ENCODE measurements at regions not wholly inside any gene's neighbourhood (a gene's known extent, or its start where the extent isn't known, plus 50 kb on each side); places are given as distances from the start of the nearest gene placed in this dataset.

- no peak for TF ChIP-seq CTCF (IDR thresholded peaks at IDR 0.05; ENCODE audit: extremely low read depth, insufficient read depth, missing control alignments)
- in situ Hi-C loops (cut with MboI; ENCODE audit: low pct_unique_long_range_greater_than_20kb, low sequenced_read_pairs, unreplicated experiment), result no loop called here
- no peak for DNase-seq (ENCODE audit: low spot score)
These were observed 117.2 kb upstream of the OTUD4 start for GRCh38 chr4:145297556-145297955.

- in situ Hi-C loops (cut with MboI; ENCODE audit: low pct_unique_long_range_greater_than_20kb, low sequenced_read_pairs, unreplicated experiment), result no loop called here
- DNase-seq (ENCODE audit: low spot score), result no peak
- no peak for TF ChIP-seq CTCF (IDR thresholded peaks at IDR 0.05; ENCODE audit: extremely low read depth, insufficient read depth, missing control alignments)
These were observed 115.2 kb upstream of the OTUD4 start for GRCh38 chr4:145295547-145295946.

GRCh38 chr4:145295122-145295521 is 114.7 kb upstream of the OTUD4 start:
- DNase-seq (ENCODE audit: low spot score), result no peak
- in situ Hi-C loops (cut with MboI; ENCODE audit: low pct_unique_long_range_greater_than_20kb, low sequenced_read_pairs, unreplicated experiment), result no loop called here
- TF ChIP-seq CTCF (IDR thresholded peaks at IDR 0.05; ENCODE audit: extremely low read depth, insufficient read depth, missing control alignments), result no peak

- in situ Hi-C loops (cut with MboI; ENCODE audit: low pct_unique_long_range_greater_than_20kb, low sequenced_read_pairs, unreplicated experiment), result no loop called here
- TF ChIP-seq CTCF (IDR thresholded peaks at IDR 0.05; ENCODE audit: extremely low read depth, insufficient read depth, missing control alignments), result no peak
- no peak for DNase-seq (ENCODE audit: low spot score)
These were observed 113.3 kb upstream of the OTUD4 start for GRCh38 chr4:145293658-145294057.

GRCh38 chr4:145290955-145291354 is 110.6 kb upstream of the OTUD4 start:
- no peak for DNase-seq (ENCODE audit: low spot score)
- TF ChIP-seq CTCF (IDR thresholded peaks at IDR 0.05; ENCODE audit: extremely low read depth, insufficient read depth, missing control alignments), result no peak
- in situ Hi-C loops (cut with MboI; ENCODE audit: low pct_unique_long_range_greater_than_20kb, low sequenced_read_pairs, unreplicated experiment), result no loop called here

- no peak for DNase-seq (ENCODE audit: low spot score)
- in situ Hi-C loops (cut with MboI; ENCODE audit: low pct_unique_long_range_greater_than_20kb, low sequenced_read_pairs, unreplicated experiment), result no loop called here
These were observed 109.2 kb upstream of the OTUD4 start for GRCh38 chr4:145289403-145290076.

More at GRCh38 chr4:145289403-145290076, 109.2 kb upstream of the OTUD4 start:
- TF ChIP-seq CTCF (IDR thresholded peaks at IDR 0.05; ENCODE audit: extremely low read depth, insufficient read depth, missing control alignments), result no peak
